ENCODE measurements at regions not wholly inside any gene's neighbourhood (a gene's known extent, or its start where the extent isn't known, plus 50 kb on each side); places are given as distances from the start of the nearest gene placed in this dataset.

DNA sequence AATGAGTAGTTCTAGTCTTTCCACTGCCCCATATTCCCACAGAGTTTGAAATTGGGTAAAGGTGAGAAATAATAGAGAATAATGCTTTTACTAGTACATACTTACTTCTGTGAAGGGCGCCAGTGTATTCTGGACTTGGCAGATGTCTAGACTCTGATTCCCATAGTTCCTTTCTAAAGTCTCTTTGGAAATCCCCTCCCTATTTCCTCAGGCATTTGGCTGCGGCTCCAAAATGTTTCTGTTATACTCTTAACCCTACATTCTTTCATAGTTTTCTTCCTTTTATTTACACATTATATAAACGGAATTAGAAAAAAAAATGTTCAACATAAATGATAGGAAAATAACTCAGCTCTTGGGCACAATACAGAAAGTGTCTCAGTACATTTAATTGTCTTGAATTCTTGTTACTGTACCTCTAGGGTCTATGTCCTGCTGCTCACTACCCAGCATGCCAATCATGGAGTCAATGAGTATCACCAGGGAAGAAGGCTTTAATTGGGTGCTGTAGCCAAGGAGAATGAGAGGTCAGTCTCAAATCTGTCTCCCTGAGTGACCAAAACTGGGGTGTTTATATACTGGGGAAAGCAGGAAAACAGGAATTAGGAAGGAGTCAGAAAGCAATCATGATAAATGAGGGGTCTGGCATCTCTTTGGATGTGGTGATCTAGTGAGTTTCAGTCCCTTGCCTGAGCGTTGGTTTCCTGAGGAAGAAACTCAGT, 147.8 kb upstream of the MMADHC start:
- no peaks in the 10 kb centered on the region for H3K4me1 Mint-ChIP-seq
- H3K4me3 ChIP-seq (ENCODE audit: low read length), result no peak overlapping the region
- no peak for ATAC-seq
- no peaks in the 10 kb centered on the region for H3K27me3 Mint-ChIP-seq (ENCODE audit: low read depth in 2 of 2)
- no peak overlapping the region for H3K4me3 Mint-ChIP-seq
- no peaks in the 10 kb centered on the region for H3K36me3 Mint-ChIP-seq
- H3K9me3 ChIP-seq (ENCODE audit: control insufficient read depth, insufficient read depth, low read length), result no peaks in the 10 kb centered on the region
- no peak overlapping the region for H3K27ac Mint-ChIP-seq
- no peaks in the 10 kb centered on the region for H3K27me3 ChIP-seq (ENCODE audit: control insufficient read depth, insufficient read depth, low read length)
- no peak for DNase-seq
- no peak for TF ChIP-seq CTCF (IDR thresholded peaks at IDR 0.05)
- H3K27ac ChIP-seq (ENCODE audit: low read length), result no peak overlapping the region
- WGBS (ENCODE audit: insufficient coverage), result 95% methylated on average over 4 of the region's 4 CpGs
- intact Hi-C loops (cut with micrococcal nuclease), result no loop called here
- peaks cover 6 to 11% of the 10 kb centered on the region in 2 donors for H3K9me3 Mint-ChIP-seq
- no peaks in the 10 kb centered on the region for H3K36me3 ChIP-seq (ENCODE audit: control insufficient read depth, insufficient read depth, low read length)
- H3K4me1 ChIP-seq (ENCODE audit: control insufficient read depth, insufficient read depth, low read length), result no peaks in the 10 kb centered on the region

- Mint-ChIP-seq H3K9me3 (peaks cover 5 to 9% of the 10 kb centered on the region in 2 donors), H3K4me1 (no peaks in the 10 kb centered on the region), H3K27me3 (ENCODE audit: low read depth in 2 of 2) (no peaks in the 10 kb centered on the region), H3K36me3 (no peaks in the 10 kb centered on the region), H3K4me3 (no peak overlapping the region), H3K27ac (no peak overlapping the region)
- ATAC-seq, result no peak
- no peak for TF ChIP-seq CTCF (IDR thresholded peaks at IDR 0.05)
- Histone ChIP-seq H3K4me1 (ENCODE audit: control insufficient read depth, insufficient read depth, low read length) (no peaks in the 10 kb centered on the region), H3K27ac (ENCODE audit: low read length) (no peak overlapping the region), H3K4me3 (ENCODE audit: low read length) (no peak overlapping the region), H3K27me3 (ENCODE audit: control insufficient read depth, insufficient read depth, low read length) (no peaks in the 10 kb centered on the region), H3K36me3 (ENCODE audit: control insufficient read depth, insufficient read depth, low read length) (no peaks in the 10 kb centered on the region), H3K9me3 (ENCODE audit: control insufficient read depth, insufficient read depth, low read length) (no peaks in the 10 kb centered on the region)
- 58% methylated on average over 2 of the region's 3 CpGs for WGBS (ENCODE audit: insufficient coverage)
- intact Hi-C loops (cut with micrococcal nuclease), result no loop called here
- no peak for DNase-seq
Observed at GRCh38 chr2:149733936-149734685, 146.5 kb upstream of the MMADHC start.

DNA sequence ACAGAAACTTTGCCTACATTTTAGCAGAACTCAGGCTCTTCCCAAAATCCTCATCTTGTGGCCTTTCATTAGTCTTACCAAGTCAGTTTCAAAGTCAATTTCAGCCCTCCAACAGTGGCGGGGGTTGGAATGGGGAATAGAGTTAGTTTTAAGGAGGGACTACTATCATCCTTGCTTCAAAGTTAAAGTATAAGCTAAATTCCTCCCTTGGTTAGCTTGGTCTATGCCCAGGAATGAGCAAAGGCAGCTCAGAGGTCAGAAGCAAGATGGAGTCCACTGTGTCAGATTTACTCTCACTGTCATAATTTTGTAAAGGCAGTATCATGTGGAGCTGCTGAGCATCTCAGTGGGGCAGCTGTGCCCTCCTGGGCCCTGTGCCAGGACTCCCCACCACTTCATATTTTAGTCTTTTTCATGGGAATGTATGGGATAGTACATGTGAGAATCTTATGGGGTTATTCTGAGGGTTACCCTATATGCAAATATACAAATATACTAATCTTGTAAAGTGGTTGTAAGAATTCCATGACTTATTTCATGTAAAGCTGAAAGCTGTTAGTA, 145.2 kb upstream of the MMADHC start:
- Histone ChIP-seq H3K27me3 (ENCODE audit: control insufficient read depth, insufficient read depth, low read length) (no peaks in the 10 kb centered on the region), H3K4me1 (ENCODE audit: control insufficient read depth, insufficient read depth, low read length) (no peaks in the 10 kb centered on the region), H3K36me3 (ENCODE audit: control insufficient read depth, insufficient read depth, low read length) (no peaks in the 10 kb centered on the region), H3K27ac (ENCODE audit: low read length) (no peak overlapping the region), H3K9me3 (ENCODE audit: control insufficient read depth, insufficient read depth, low read length) (no peaks in the 10 kb centered on the region), H3K4me3 (ENCODE audit: low read length) (no peak overlapping the region)
- TF ChIP-seq CTCF (IDR thresholded peaks at IDR 0.05), result no peak
- ATAC-seq (no peak), DNase-seq (no peak)
- Mint-ChIP-seq H3K4me3 (no peak overlapping the region), H3K36me3 (no peaks in the 10 kb centered on the region), H3K27me3 (ENCODE audit: low read depth in 2 of 2) (no peaks in the 10 kb centered on the region), H3K9me3 (peaks cover 9 to 10% of the 10 kb centered on the region in 2 donors), H3K27ac (no peak overlapping the region), H3K4me1 (no peaks in the 10 kb centered on the region)
- WGBS (ENCODE audit: insufficient coverage), result no CpG with 5 or more reads among the region's 1 CpG
- intact Hi-C loops (cut with micrococcal nuclease), result no loop called here
